ENCODE measurements at regions not wholly inside any gene's neighbourhood (a gene's known extent, or its start where the extent isn't known, plus 50 kb on each side); places are given as distances from the start of the nearest gene placed in this dataset.

DNA sequence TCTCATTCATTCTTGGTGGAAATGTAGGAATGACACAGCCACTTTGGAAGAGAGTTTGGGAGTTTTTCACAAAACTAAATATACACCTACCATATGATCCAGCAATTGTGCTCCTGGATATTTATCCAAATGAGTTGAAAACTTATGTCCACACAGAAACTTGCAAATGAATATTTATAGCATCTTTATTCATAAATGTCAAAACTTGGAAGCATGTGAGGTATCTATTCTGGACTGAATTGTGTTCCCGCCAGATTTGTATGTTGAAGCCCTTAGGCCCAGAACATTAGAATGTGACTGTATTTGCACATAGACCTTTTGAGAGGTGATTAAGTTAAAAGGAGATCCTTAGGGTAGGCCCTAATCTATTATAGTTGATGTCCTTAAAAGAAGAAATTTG, 409.4 kb upstream of the SYT4 start:
- TF ChIP-seq, protein P1, sequence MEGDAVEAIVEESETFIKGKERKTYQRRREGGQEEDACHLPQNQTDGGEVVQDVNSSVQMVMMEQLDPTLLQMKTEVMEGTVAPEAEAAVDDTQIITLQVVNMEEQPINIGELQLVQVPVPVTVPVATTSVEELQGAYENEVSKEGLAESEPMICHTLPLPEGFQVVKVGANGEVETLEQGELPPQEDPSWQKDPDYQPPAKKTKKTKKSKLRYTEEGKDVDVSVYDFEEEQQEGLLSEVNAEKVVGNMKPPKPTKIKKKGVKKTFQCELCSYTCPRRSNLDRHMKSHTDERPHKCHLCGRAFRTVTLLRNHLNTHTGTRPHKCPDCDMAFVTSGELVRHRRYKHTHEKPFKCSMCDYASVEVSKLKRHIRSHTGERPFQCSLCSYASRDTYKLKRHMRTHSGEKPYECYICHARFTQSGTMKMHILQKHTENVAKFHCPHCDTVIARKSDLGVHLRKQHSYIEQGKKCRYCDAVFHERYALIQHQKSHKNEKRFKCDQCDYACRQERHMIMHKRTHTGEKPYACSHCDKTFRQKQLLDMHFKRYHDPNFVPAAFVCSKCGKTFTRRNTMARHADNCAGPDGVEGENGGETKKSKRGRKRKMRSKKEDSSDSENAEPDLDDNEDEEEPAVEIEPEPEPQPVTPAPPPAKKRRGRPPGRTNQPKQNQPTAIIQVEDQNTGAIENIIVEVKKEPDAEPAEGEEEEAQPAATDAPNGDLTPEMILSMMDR (IDR thresholded peaks at IDR 0.05; ENCODE audit: low read depth, low read length): no peak
- in situ Hi-C loops (cut with HindIII; ENCODE audit: low sequenced_read_pairs): no loop called here
- no peak for DNase-seq (ENCODE audit: low read depth, low spot score)
- no peak overlapping the region for H3K4me3 ChIP-seq (ENCODE audit: low read depth, low read length)

DNA sequence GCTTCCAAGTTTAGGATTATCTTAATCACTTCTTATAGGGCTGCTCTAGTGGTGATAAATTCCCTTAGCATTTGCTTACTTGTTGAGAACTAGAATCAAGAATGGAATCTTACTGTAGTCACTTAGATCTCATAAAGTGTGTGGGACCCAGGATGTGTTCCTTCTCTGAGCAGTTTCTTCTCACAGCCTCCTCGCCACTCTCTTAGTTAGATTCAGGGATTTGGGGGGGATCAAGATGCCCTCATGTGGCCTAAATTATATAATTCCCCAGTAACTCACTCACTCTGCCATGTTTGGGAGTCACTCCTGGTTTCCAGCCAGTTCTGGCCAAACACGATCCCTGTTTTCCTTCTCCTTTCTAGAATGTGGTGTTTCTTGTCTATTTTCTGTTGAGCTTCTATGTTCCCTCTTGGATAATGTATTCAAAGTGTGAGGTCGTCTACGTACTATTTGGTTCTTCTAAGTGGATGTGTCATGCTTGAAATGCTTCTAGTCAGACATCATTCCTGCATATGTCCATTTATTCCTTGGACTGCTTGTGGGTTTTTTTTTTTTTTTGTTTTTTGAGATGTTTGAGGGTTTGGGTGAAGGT, 414.9 kb upstream of the SYT4 start:
- in situ Hi-C loops (cut with HindIII; ENCODE audit: low sequenced_read_pairs): no loop called here
- peak; percentile 76 for DNase-seq (ENCODE audit: low read depth, low spot score)
- H3K4me3 ChIP-seq (ENCODE audit: low read depth, low read length): no peak overlapping the region
- TF ChIP-seq, protein P1 (IDR thresholded peaks at IDR 0.05; ENCODE audit: low read depth, low read length): no peak

DNA sequence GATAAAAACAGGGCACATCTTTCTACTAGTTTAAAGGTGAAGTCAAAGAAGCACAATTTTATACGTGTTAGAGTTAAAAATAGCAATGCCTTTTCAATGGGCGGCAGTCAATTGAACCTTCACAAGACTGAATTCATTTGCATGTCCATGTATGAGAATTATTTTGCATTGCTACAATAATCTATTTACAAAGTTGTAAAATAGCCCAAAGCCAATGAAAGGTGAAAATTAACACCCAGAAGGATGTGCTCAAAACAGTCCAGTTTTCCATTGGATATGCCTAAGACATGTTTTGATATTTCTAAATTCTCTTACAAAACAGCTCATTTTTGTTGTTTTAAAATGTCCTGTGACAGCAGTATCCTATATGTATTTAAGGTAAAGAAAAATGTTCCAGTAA, 425.1 kb upstream of the SYT4 start:
- DNase-seq (ENCODE audit: low read depth, low spot score): no peak
- TF ChIP-seq, protein P1 (IDR thresholded peaks at IDR 0.05; ENCODE audit: low read depth, low read length): no peak
- in situ Hi-C loops (cut with HindIII; ENCODE audit: low sequenced_read_pairs): no loop called here
- no peak overlapping the region for H3K4me3 ChIP-seq (ENCODE audit: low read depth, low read length)

DNA sequence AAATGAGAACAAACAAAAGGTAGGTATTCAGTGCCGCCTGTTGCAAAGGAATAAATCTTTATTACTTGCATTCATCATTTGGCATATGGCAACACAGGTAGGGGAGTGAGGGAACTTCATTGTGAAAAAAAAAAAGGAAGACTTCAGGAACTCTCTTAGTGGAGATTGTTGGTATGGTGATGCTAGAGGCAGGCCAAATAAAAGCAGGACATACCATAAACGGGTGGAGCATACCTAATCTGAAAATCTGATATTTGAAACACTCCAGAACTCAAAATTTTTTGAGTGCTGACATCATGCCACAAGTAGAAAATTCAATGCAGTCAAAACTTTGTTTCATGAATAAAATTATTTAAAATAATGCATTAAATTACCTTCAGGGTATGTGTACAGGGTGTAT, 425.8 kb upstream of the SYT4 start:
- in situ Hi-C loops (cut with HindIII; ENCODE audit: low sequenced_read_pairs): no loop called here
- no peak overlapping the region for H3K4me3 ChIP-seq (ENCODE audit: low read depth, low read length)
- TF ChIP-seq, protein P1 (IDR thresholded peaks at IDR 0.05; ENCODE audit: low read depth, low read length): no peak
- no peak for DNase-seq (ENCODE audit: low read depth, low spot score)

DNA sequence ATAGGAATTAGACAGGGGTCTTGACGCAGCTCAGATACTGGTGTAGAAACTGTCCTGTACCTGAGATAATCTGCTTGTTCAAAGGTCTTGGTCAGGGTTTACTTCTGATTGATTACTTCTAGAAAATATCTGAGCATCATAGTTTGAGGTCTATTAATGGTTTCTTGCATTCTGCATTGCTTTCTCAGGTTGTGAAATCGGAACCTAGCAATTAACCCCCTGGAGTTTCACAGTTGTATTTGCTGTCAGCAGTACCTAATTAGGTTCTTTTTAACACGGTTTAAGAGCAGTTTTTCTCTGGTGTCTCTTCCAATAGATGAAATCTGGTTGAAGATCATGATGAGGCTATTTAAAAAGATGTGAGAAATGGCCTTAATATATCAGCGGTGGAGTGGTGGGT, 428.6 kb upstream of the SYT4 start:
- DNase-seq (ENCODE audit: low read depth, low spot score): no peak
- H3K4me3 ChIP-seq (ENCODE audit: low read depth, low read length): no peak overlapping the region
- in situ Hi-C loops (cut with HindIII; ENCODE audit: low sequenced_read_pairs): no loop called here
- TF ChIP-seq, protein P1 (IDR thresholded peaks at IDR 0.05; ENCODE audit: low read depth, low read length): no peak

DNA sequence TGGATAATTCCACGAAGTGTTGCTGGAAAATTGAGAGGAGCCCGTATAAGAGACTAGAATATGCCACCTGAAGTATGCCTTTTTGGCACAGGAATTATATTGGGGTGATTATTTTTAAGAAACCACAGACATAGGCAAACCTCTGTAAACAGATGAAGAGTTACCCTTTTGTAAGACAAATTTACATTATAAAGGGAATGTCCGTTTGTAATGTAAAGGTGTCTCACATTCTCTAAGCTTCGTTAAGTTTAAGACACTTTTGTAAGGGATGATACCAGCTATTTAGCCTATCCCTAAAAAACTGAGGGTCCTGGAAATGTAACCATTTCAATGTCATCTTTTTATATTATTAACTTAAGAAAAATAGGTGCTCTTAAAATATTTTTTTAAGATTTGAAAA, 432.8 kb upstream of the SYT4 start:
- TF ChIP-seq, protein P1 (IDR thresholded peaks at IDR 0.05; ENCODE audit: low read depth, low read length): no peak
- no peak overlapping the region for H3K4me3 ChIP-seq (ENCODE audit: low read depth, low read length)
- in situ Hi-C loops (cut with HindIII; ENCODE audit: low sequenced_read_pairs): no loop called here
- no peak for DNase-seq (ENCODE audit: low read depth, low spot score)

Measured in astrocyte of the spinal cord (primary cell).